ENCODE measurements at regions not wholly inside any gene's neighbourhood (a gene's known extent, or its start where the extent isn't known, plus 50 kb on each side); places are given as distances from the start of the nearest gene placed in this dataset.

DNA sequence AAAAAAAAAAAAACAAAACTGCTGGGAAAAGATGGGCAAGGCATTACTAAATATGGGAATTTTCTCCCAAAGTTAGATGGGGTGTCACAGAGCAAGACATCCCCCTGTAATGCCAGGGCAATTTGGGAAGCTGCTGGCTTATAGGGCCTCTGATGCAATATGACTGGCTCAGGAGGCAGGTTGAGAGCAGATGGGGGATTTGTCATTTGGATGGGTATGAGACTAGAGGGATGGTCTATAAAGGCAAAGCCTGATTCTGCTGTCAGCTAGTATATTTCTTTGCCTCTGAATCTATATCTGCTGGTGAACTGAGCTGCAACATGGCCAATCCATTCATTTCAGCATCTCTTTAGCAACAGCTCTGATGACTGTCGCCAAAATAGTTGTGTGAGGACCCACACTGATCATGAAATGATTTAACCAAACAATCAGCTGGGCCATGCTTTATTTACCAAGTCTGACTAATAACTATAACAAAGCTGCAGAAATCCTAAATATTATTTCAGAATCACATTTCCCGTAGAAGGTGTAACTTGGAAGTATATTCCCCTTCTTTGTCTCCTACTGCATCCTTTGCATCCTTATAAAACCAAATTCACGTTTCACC lies 455.1 kb upstream of the ZNF608 start:
- TF ChIP-seq POLR2AphosphoS5 (IDR thresholded peaks at IDR 0.05) (no peak), EP300 (IDR thresholded peaks at IDR 0.05) (no peak), POLR2A (IDR thresholded peaks at IDR 0.05) (no peak)
- TF ChIP-seq, protein P1, sequence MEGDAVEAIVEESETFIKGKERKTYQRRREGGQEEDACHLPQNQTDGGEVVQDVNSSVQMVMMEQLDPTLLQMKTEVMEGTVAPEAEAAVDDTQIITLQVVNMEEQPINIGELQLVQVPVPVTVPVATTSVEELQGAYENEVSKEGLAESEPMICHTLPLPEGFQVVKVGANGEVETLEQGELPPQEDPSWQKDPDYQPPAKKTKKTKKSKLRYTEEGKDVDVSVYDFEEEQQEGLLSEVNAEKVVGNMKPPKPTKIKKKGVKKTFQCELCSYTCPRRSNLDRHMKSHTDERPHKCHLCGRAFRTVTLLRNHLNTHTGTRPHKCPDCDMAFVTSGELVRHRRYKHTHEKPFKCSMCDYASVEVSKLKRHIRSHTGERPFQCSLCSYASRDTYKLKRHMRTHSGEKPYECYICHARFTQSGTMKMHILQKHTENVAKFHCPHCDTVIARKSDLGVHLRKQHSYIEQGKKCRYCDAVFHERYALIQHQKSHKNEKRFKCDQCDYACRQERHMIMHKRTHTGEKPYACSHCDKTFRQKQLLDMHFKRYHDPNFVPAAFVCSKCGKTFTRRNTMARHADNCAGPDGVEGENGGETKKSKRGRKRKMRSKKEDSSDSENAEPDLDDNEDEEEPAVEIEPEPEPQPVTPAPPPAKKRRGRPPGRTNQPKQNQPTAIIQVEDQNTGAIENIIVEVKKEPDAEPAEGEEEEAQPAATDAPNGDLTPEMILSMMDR (IDR thresholded peaks at IDR 0.05) = no peak
- intact Hi-C loops (cut with DNase I) = no loop called here
- Histone ChIP-seq H3K4me3 (no peak overlapping the region), H3K36me3 (no peaks in the 10 kb centered on the region), H3K9me3 (no peaks in the 10 kb centered on the region), H3K4me1 (peaks cover 0 to 36% (median 27%) of the 10 kb centered on the region in 4 donors), H3K27me3 (no peaks in the 10 kb centered on the region), H3K27ac (no peak overlapping the region)
- DNase-seq = no peak
- WGBS, 2 donors = 92 to 96% methylated on average over 3 of the region's 3 CpGs

DNA sequence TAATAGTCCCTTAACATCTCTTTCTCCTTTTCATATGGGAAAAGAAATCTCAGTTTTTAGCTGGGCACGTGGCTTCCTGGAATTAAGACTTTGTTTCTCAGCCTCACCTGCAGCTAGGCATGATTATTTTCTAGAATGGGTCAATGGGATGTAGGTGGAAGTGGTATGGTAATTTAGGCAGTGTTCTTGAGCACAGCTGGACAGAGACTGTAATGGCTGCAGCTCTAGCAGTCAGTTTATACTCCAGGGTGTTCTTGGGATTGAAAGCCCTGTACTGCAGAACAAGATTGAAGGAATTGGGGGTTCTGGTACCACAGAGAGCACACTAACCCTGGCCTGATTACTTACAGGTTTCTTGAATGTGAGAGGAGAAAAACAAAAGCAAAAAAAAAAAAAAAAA lies 455.9 kb upstream of the ZNF608 start:
- H3K4me1 ChIP-seq = peaks cover 0 to 28% (median 19%) of the 10 kb centered on the region in 4 donors
- H3K4me3 ChIP-seq = no peak overlapping the region
- 89 to 96% methylated on average over 1 of the region's 1 CpG for WGBS, 2 donors
- H3K36me3 ChIP-seq = no peaks in the 10 kb centered on the region
- no peak for DNase-seq
- no peak overlapping the region for H3K27ac ChIP-seq
- intact Hi-C loops (cut with DNase I) = no loop called here
- H3K9me3 ChIP-seq = no peaks in the 10 kb centered on the region
- TF ChIP-seq POLR2A (IDR thresholded peaks at IDR 0.05) (no peak), POLR2AphosphoS5 (IDR thresholded peaks at IDR 0.05) (no peak), EP300 (IDR thresholded peaks at IDR 0.05) (no peak)
- TF ChIP-seq, protein P1 (IDR thresholded peaks at IDR 0.05) = no peak
- H3K27me3 ChIP-seq = no peaks in the 10 kb centered on the region

DNA sequence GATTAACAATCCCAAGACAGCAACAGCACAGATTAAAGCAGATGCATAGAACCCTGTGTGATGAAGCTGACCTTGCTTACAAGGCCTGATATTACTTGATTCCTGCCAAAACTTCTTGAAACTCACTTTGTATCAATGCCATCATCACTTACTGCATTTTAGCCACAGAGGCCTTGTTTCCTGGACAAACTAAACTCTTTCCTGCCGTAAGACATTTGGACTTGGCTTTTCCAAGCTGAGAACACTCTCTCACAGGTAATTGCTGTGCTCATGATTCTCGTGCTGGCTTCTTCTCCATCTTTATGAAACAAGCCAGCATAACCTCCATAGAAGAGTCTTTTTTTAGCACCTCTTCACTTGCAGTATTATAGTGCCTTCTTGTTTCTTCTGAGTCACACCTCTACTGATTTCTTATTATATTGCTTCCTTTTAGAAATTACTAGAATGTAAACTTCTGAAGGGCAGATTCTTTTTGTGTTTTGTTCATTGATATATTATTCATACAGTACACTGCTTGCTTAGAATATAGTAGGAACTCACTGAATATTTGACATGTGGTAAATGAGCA lies 456.5 kb upstream of the ZNF608 start:
- intact Hi-C loops (cut with DNase I) = no loop called here
- 90 to 91% methylated on average over 2 of the region's 2 CpGs for WGBS, 2 donors
- TF ChIP-seq POLR2A (IDR thresholded peaks at IDR 0.05) (no peak), POLR2AphosphoS5 (IDR thresholded peaks at IDR 0.05) (no peak), EP300 (IDR thresholded peaks at IDR 0.05) (no peak)
- TF ChIP-seq, protein P1 (IDR thresholded peaks at IDR 0.05) = no peak
- Histone ChIP-seq H3K36me3 (no peaks in the 10 kb centered on the region), H3K9me3 (no peaks in the 10 kb centered on the region), H3K27ac (no peak overlapping the region), H3K27me3 (no peaks in the 10 kb centered on the region), H3K4me3 (no peak overlapping the region), H3K4me1 (peaks cover 0 to 21% (median 13%) of the 10 kb centered on the region in 4 donors)
- DNase-seq = no peak

DNA sequence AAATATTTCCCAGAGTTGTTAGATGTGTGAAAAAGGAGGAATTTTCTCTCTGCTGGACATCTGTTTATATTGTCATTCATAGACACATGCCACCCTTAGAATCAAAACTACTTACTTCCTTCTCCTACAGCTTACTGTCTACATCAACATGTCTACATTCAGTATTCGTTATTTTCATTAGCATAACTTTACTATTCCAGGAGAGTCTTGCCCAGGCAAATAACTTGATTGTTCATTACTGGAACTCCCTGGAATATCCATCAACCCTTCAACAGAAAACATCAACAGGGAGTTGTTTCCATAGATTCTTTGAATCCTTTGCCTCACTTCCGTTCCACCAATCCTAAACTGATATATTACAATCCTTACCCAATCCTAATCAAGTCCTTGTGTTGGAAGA lies 457.5 kb upstream of the ZNF608 start:
- intact Hi-C loops (cut with DNase I) = no loop called here
- no peak overlapping the region for H3K27ac ChIP-seq

More for the DNA sequence above, 457.5 kb upstream of the ZNF608 start:
- H3K4me1 ChIP-seq = peaks cover 0 to 12% (median 4%) of the 10 kb centered on the region in 4 donors
- WGBS, 2 donors = 92 to 93% methylated on average over 2 of the region's 2 CpGs
- no peaks in the 10 kb centered on the region for H3K27me3 ChIP-seq
- no peak for DNase-seq
- H3K9me3 ChIP-seq = no peaks in the 10 kb centered on the region
- H3K36me3 ChIP-seq = no peaks in the 10 kb centered on the region
- TF ChIP-seq, protein P1 (IDR thresholded peaks at IDR 0.05) = no peak
- no peak overlapping the region for H3K4me3 ChIP-seq

All from sigmoid colon (tissue), 6 donors.